ENCODE measurements at regions not wholly inside any gene's neighbourhood (a gene's known extent, or its start where the extent isn't known, plus 50 kb on each side); places are given as distances from the start of the nearest gene placed in this dataset.

- no peak for TF ChIP-seq CTCF (IDR thresholded peaks at IDR 0.05; ENCODE audit: low read depth, low read length)
- no peak for TF ChIP-seq POLR2A (IDR thresholded peaks at IDR 0.05; ENCODE audit: extremely low read depth, insufficient read length)
- TF ChIP-seq MYC (IDR thresholded peaks at IDR 0.05; ENCODE audit: low read depth, low read length), result no peak
- no peak for TF ChIP-seq MAX (IDR thresholded peaks at IDR 0.05; ENCODE audit: low read depth, low read length)
These were observed 165.6 kb upstream of the NCKAP5 start for GRCh38 chr2:133733901-133734255.

All from NB4 (cell line).